ENCODE measurements at regions not wholly inside any gene's neighbourhood (a gene's known extent, or its start where the extent isn't known, plus 50 kb on each side); places are given as distances from the start of the nearest gene placed in this dataset.

DNA sequence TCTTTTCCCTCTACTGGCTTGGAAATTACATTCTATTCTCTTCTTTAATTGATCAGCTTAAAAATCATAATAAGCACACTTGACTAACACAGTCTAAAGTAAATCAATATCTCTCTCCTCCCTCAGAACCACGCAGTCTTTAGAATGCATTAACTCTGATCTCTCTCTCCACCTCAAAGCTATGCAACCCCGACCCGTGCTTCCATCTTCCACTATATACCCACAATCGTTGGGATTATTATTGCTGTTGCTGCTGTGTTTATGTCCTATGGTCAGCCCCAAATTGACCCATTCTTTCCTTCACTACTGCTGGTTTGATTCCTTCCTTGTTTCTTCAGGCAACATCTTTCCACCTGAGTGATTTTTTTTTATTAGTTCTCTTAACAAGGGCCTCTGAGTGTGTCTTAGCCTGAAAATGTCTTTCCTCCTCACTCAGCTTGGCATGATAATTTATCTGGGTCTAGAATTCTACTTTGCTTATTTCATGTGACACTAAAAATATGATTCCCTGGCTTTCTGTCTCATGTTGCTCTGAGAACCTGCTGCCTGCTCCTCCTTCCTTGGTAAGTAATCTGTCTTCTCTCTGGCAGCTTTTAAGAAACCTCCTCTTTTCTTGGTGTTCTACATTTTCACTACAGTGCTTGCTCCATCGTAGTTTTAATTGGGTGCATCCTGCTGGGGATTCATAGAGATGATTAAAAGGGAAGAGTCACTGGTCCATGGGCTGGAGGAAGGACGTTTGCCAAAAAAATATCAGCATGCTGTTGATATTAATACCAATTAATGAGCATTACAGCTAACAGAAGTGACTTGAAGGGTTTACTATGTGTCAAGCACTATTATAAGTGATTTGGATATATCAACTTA, 472.2 kb downstream of the MATN1 start:
- Histone ChIP-seq H3K4me3 (ENCODE audit: low read length) (peak overlapping the region; percentile 12), H3K9me3 (ENCODE audit: low read length) (no peaks in the 10 kb centered on the region), H2AFZ (ENCODE audit: low read depth, low read length) (no peak overlapping the region), H4K20me1 (ENCODE audit: insufficient read depth) (no peaks in the 10 kb centered on the region), H3K36me3 (ENCODE audit: insufficient read depth, low read length) (no peaks in the 10 kb centered on the region), H3K27me3 (ENCODE audit: insufficient read depth, low read depth, low read length) (no peaks in the 10 kb centered on the region), H3F3A (ENCODE audit: insufficient read depth, low read length, poor library complexity, severe bottlenecking) (no peaks in the 10 kb centered on the region), H3K79me2 (replicated peaks; ENCODE audit: insufficient read depth, low read length) (no peaks in the 10 kb centered on the region), H3K9me2 (ENCODE audit: insufficient read depth, low read length) (no peaks in the 10 kb centered on the region), H3K9ac (ENCODE audit: low read length) (peak overlapping the region; percentile 15), H3K27ac (ENCODE audit: low read length) (peak overlapping the region; percentile 46), H3K4me2 (ENCODE audit: low read length) (peak overlapping the region; percentile 27)
- TF ChIP-seq POLR2AphosphoS5 (IDR thresholded peaks at IDR 0.05): peak; percentile 13
- TF ChIP-seq EZH2 (IDR thresholded peaks at IDR 0.05; ENCODE audit: borderline replicate concordance, insufficient read depth, low read length, poor library complexity, severe bottlenecking): no peak
- TF ChIP-seq SMC3 (conservative IDR thresholded peaks at IDR 0.05; ENCODE audit: poor library complexity): no peak
- TF ChIP-seq, protein P1, sequence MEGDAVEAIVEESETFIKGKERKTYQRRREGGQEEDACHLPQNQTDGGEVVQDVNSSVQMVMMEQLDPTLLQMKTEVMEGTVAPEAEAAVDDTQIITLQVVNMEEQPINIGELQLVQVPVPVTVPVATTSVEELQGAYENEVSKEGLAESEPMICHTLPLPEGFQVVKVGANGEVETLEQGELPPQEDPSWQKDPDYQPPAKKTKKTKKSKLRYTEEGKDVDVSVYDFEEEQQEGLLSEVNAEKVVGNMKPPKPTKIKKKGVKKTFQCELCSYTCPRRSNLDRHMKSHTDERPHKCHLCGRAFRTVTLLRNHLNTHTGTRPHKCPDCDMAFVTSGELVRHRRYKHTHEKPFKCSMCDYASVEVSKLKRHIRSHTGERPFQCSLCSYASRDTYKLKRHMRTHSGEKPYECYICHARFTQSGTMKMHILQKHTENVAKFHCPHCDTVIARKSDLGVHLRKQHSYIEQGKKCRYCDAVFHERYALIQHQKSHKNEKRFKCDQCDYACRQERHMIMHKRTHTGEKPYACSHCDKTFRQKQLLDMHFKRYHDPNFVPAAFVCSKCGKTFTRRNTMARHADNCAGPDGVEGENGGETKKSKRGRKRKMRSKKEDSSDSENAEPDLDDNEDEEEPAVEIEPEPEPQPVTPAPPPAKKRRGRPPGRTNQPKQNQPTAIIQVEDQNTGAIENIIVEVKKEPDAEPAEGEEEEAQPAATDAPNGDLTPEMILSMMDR (IDR thresholded peaks at IDR 0.05; ENCODE audit: poor library complexity, severe bottlenecking): no peak
- TF ChIP-seq MXI1 (conservative IDR thresholded peaks at IDR 0.05; ENCODE audit: poor library complexity, severe bottlenecking): no peak
- TF ChIP-seq, protein P2, sequence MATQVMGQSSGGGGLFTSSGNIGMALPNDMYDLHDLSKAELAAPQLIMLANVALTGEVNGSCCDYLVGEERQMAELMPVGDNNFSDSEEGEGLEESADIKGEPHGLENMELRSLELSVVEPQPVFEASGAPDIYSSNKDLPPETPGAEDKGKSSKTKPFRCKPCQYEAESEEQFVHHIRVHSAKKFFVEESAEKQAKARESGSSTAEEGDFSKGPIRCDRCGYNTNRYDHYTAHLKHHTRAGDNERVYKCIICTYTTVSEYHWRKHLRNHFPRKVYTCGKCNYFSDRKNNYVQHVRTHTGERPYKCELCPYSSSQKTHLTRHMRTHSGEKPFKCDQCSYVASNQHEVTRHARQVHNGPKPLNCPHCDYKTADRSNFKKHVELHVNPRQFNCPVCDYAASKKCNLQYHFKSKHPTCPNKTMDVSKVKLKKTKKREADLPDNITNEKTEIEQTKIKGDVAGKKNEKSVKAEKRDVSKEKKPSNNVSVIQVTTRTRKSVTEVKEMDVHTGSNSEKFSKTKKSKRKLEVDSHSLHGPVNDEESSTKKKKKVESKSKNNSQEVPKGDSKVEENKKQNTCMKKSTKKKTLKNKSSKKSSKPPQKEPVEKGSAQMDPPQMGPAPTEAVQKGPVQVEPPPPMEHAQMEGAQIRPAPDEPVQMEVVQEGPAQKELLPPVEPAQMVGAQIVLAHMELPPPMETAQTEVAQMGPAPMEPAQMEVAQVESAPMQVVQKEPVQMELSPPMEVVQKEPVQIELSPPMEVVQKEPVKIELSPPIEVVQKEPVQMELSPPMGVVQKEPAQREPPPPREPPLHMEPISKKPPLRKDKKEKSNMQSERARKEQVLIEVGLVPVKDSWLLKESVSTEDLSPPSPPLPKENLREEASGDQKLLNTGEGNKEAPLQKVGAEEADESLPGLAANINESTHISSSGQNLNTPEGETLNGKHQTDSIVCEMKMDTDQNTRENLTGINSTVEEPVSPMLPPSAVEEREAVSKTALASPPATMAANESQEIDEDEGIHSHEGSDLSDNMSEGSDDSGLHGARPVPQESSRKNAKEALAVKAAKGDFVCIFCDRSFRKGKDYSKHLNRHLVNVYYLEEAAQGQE (IDR thresholded peaks at IDR 0.05; ENCODE audit: borderline replicate concordance): peak; percentile 31

DNA sequence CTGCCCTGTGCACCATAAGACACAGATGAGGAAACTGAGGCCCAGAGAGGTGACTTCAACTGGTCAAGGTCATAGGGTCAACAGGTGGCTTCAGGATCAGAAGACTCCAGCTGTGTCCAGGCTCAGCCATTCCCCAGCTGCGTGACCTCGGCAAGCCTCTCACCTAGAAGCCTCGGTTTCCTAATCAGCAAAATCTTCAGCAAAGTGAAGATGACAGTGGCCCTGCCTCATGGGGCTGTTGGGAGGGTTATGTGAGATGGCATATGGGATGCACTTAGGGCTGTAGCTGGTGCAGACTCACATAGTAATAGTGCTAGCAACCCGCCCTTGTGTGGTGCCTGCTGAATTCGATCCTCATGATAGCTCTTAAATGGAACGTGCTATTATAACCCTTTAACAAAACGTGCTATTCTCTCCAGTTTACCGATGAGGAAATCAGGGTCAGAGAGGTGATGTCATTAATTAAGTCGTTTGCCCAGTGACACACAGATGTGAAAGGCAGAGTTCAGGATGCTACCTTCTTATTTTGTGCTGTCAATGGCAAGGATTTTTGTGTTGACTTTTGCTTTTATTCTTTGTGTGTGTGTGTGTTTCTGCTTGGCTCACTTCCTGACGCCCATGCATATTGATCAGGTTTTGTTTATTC, 472.9 kb downstream of the MATN1 start:
- Histone ChIP-seq H3K79me2 (replicated peaks; ENCODE audit: insufficient read depth, low read length) (no peaks in the 10 kb centered on the region), H2AFZ (ENCODE audit: low read depth, low read length) (no peak overlapping the region), H3K9me3 (ENCODE audit: low read length) (no peaks in the 10 kb centered on the region), H3K27me3 (ENCODE audit: insufficient read depth, low read depth, low read length) (no peaks in the 10 kb centered on the region), H3K9ac (ENCODE audit: low read length) (peak overlapping the region; percentile 15), H4K20me1 (ENCODE audit: insufficient read depth) (no peaks in the 10 kb centered on the region), H3K9me2 (ENCODE audit: insufficient read depth, low read length) (no peaks in the 10 kb centered on the region), H3K4me2 (ENCODE audit: low read length) (no peak overlapping the region), H3F3A (ENCODE audit: insufficient read depth, low read length, poor library complexity, severe bottlenecking) (no peaks in the 10 kb centered on the region), H3K4me3 (ENCODE audit: low read length) (no peak overlapping the region), H3K36me3 (ENCODE audit: insufficient read depth, low read length) (no peaks in the 10 kb centered on the region), H3K27ac (ENCODE audit: low read length) (peak overlapping the region; percentile 46)
- TF ChIP-seq RAD21 (conservative IDR thresholded peaks at IDR 0.05): no peak
- no peak for TF ChIP-seq EZH2 (IDR thresholded peaks at IDR 0.05; ENCODE audit: borderline replicate concordance, insufficient read depth, low read length, poor library complexity, severe bottlenecking)
- TF ChIP-seq, protein P2 (IDR thresholded peaks at IDR 0.05; ENCODE audit: borderline replicate concordance): no peak
- TF ChIP-seq POLR2AphosphoS5 (IDR thresholded peaks at IDR 0.05): no peak
- TF ChIP-seq MXI1 (conservative IDR thresholded peaks at IDR 0.05; ENCODE audit: poor library complexity, severe bottlenecking): no peak
- no peak for TF ChIP-seq TAF1 (IDR thresholded peaks at IDR 0.05; ENCODE audit: low read depth)
- TF ChIP-seq SMC3 (conservative IDR thresholded peaks at IDR 0.05; ENCODE audit: poor library complexity): no peak
- no peak for TF ChIP-seq EP300 (conservative IDR thresholded peaks at IDR 0.05; ENCODE audit: poor library complexity, severe bottlenecking)
- TF ChIP-seq, protein P1 (IDR thresholded peaks at IDR 0.05; ENCODE audit: poor library complexity, severe bottlenecking): no peak

Data from neural cell (in vitro differentiated cells).